K562 (cell line): ENCODE measurements at regions not wholly inside any gene's neighbourhood (a gene's known extent, or its start where the extent isn't known, plus 50 kb on each side); places are given as distances from the start of the nearest gene placed in this dataset.

Source experiments
- ATAC-seq: fragments of 200-7000 bp; cut with Tn5 transposase; 3 replicates; pipeline ENCODE4 v1.9.1; 2020; ENCODE audit warnings: moderate library complexity
- BruUV-seq: library from RNA; stranded (reverse); fragments of 400-500 nt; replicated peaks from 2 replicates; lab custom pipeline; 2021; lab: Mats Ljungman, UMichigan
- CTCF ChIA-PET: fragments of 300-600 bp; formaldehyde crosslinking; extraction: SDS; loops from one replicate; lab custom pipeline; 2021; ENCODE audit warnings: low intra/inter-chr PET ratio; lab: Yijun Ruan, JAX
- POLR2A ChIA-PET: fragments of 300-600, 350-650 bp; sonication (Branson Sonifier 250); formaldehyde crosslinking; extraction: SDS; loops from one replicate; lab custom pipeline; 2021; ENCODE audit warnings: antibody characterized with exemption, inconsistent platforms; lab: Yijun Ruan, JAX
- DNase-seq, 4 experiments: peaks; one replicate each; pipeline versions ENCODE4 v3.0.0 to v3.0.0-alpha.2; 2011 to 2018; ENCODE audit warnings: low spot score in 3 of 4, mixed read lengths in 3 of 4; ENCODE audit errors: extremely low read depth in 1 of 4
- FAIRE-seq: peaks from 2 replicates; lab custom pipeline; 2011; peaks lifted over from hg19 to GRCh38; lab: Jason Lieb, UNC
- H2AFZ ChIP-seq: 2 replicates; pipeline ENCODE4 v1.6.0; 2011; ENCODE audit warnings: low read depth, low read length, control low read depth, inconsistent platforms
- H3K27ac ChIP-seq: fragments of 200-600 bp; 3 replicates; pipeline ENCODE4 v1.8.0; 2011; ENCODE audit warnings: low read depth, mild to moderate bottlenecking, control low read depth, inconsistent platforms, low read length, moderate library complexity, mixed read lengths; ENCODE audit errors: extremely low read depth
- H3K27me3 ChIP-seq, 2 experiments: fragments of 300-600 bp in 1 of 2; 2 replicates in 1 of 2; 3 replicates in 1 of 2; pipeline versions ENCODE4 v1.6.0 to v1.8.0; 2011; ENCODE audit warnings: inconsistent platforms in 2 of 2, low read length in 2 of 2, mild to moderate bottlenecking in 1 of 2, mixed read lengths in 1 of 2, moderate library complexity in 1 of 2; ENCODE audit not compliant: control insufficient read depth in 2 of 2, insufficient read depth in 2 of 2
- H3K36me3 ChIP-seq: fragments of 300-600 bp; 3 replicates; pipeline ENCODE4 v1.8.0; 2011; ENCODE audit warnings: mild to moderate bottlenecking, low read length, inconsistent platforms; ENCODE audit not compliant: control insufficient read depth, insufficient read depth
- H3K4me1 ChIP-seq, 2 experiments: fragments of 200-600 bp in 1 of 2; replicated peaks in 1 of 2; 2 replicates in 1 of 2; 3 replicates in 1 of 2; pipeline versions ENCODE4 v1.5.1 to v1.8.0; 2011; ENCODE audit warnings: inconsistent platforms in 2 of 2, low read length in 2 of 2, mild to moderate bottlenecking in 1 of 2, mixed read lengths in 1 of 2, moderate library complexity in 1 of 2; ENCODE audit not compliant: control insufficient read depth in 2 of 2, insufficient read depth in 2 of 2
- H3K4me2 ChIP-seq: 2 replicates; pipeline ENCODE4 v1.6.1; 2011; ENCODE audit warnings: low read length, control low read depth, inconsistent platforms, mixed read lengths; ENCODE audit not compliant: insufficient read depth
- H3K4me3 ChIP-seq: fragments of 200-600 bp; sonication (generic), shearing (Covaris generic); 2 replicates; pipeline ENCODE4 v1.5.1; 2016; ENCODE audit warnings: control low read depth, inconsistent platforms
- H3K79me2 ChIP-seq: fragments of 200-600 bp; 3 replicates; pipeline ENCODE4 v1.8.0; 2011; ENCODE audit warnings: low read length, inconsistent platforms; ENCODE audit not compliant: control insufficient read depth, insufficient read depth
- H3K9ac ChIP-seq, 2 experiments: 2 replicates each; pipeline versions ENCODE4 v1.6.0 to v1.6.1; 2011; ENCODE audit warnings: low read depth in 2 of 2, low read length in 2 of 2, control low read depth in 1 of 2, inconsistent platforms in 1 of 2, mild to moderate bottlenecking in 1 of 2, mixed read lengths in 1 of 2; ENCODE audit not compliant: insufficient read depth in 1 of 2
- H3K9me1 ChIP-seq: one replicate; pipeline ENCODE4 v1.6.0; 2011; ENCODE audit warnings: inconsistent platforms, mild to moderate bottlenecking, low read length, moderate library complexity; ENCODE audit not compliant: control insufficient read depth, insufficient read depth
- H3K9me3 ChIP-seq: replicated peaks from 2 replicates; pipeline ENCODE4 v1.5.1; 2011; ENCODE audit warnings: low read depth, low read length, inconsistent platforms; ENCODE audit not compliant: control insufficient read depth, insufficient read depth
- H4K20me1 ChIP-seq: replicated peaks from 2 replicates; pipeline ENCODE4 v1.6.1; 2011; ENCODE audit warnings: low read length, inconsistent platforms, mixed read lengths; ENCODE audit not compliant: control insufficient read depth, insufficient read depth
- BCOR ChIP-seq: fragments of 450-650 bp; IDR thresholded peaks from 2 replicates; pipeline ENCODE4 v1.6.1; 2016
- CCNT2 ChIP-seq: IDR thresholded peaks from 2 replicates; pipeline ENCODE4 v1.6.1; 2011; ENCODE audit warnings: borderline replicate concordance, low read depth, mild to moderate bottlenecking, moderate library complexity, mixed read lengths, low read length; ENCODE audit not compliant: insufficient read length; ENCODE audit errors: extremely low read depth
- CREM ChIP-seq: IDR thresholded peaks from 2 replicates; pipeline ENCODE4 v1.6.1; 2014; ENCODE audit warnings: antibody characterized with exemption, low read depth
- CSDE1 ChIP-seq, 2 experiments: fragments of 450-650 bp; IDR thresholded peaks; 2 replicates each; pipeline ENCODE4 v1.6.1; 2016; ENCODE audit warnings: mild to moderate bottlenecking in 1 of 2
- CTBP1 ChIP-seq: fragments of 450-650 bp; IDR thresholded peaks from 2 replicates; pipeline ENCODE4 v1.6.1; 2016; ENCODE audit warnings: borderline replicate concordance
- FOXP1 ChIP-seq: sonication (generic); formaldehyde crosslinking; IDR thresholded peaks from 2 replicates; pipeline ENCODE4 v1.8.0; 2022; ENCODE audit warnings: mild to moderate bottlenecking, missing genetic modification reagents
- HMG20B ChIP-seq: fragments of 250-450 bp; sonication (Bioruptor Pico); IDR thresholded peaks from 2 replicates; pipeline ENCODE4 v1.5.0; 2021; ENCODE audit warnings: mild to moderate bottlenecking
- MAFG ChIP-seq: fragments of 450-650 bp; conservative IDR thresholded peaks from 2 replicates; pipeline ENCODE4 v1.6.1; 2016; ENCODE audit warnings: missing genetic modification characterization, missing compliant biosample characterization
- MTA3 ChIP-seq: fragments of 450-650 bp; formaldehyde crosslinking; IDR thresholded peaks from 2 replicates; pipeline ENCODE4 v1.6.1; 2017; ENCODE audit warnings: mild to moderate bottlenecking, borderline replicate concordance
- NCOR1 ChIP-seq: fragments of 450-650 bp; IDR thresholded peaks from 2 replicates; pipeline ENCODE4 v1.6.1; 2016; ENCODE audit warnings: mild to moderate bottlenecking, moderate library complexity
- NFIC ChIP-seq: fragments of 450-650 bp; IDR thresholded peaks from 2 replicates; pipeline ENCODE4 v1.6.1; 2017; ENCODE audit warnings: mild to moderate bottlenecking, inconsistent platforms
- NUFIP1 ChIP-seq: fragments of 450-650 bp; IDR thresholded peaks from 2 replicates; pipeline ENCODE4 v1.6.1; 2018; ENCODE audit not compliant: partially characterized antibody
- RBM39 ChIP-seq: fragments of 200-400 bp; formaldehyde crosslinking; optimal IDR thresholded peaks from 2 replicates; pipeline ENCODE3; 2018; ENCODE audit warnings: low read depth, low read length
- RCOR1 ChIP-seq, 2 experiments: IDR thresholded peaks; 2 replicates each; pipeline ENCODE4 v1.6.1; 2012; ENCODE audit warnings: low read depth in 2 of 2, low read length in 2 of 2, borderline replicate concordance in 1 of 2, improper control_type of control experiment in 1 of 2
- RNF2 ChIP-seq: sonication (generic); IDR thresholded peaks from 2 replicates; pipeline ENCODE4 v1.6.1; 2016
- SMAD1 ChIP-seq: fragments of 150-350 bp; IDR thresholded peaks from 2 replicates; pipeline ENCODE4 v1.6.1; 2014; ENCODE audit warnings: low read length, low read depth; ENCODE audit not compliant: partially characterized antibody
- SNIP1 ChIP-seq: fragments of 450-650 bp; IDR thresholded peaks from 2 replicates; pipeline ENCODE4 v1.7.1; 2017; ENCODE audit warnings: low read depth, mild to moderate bottlenecking
- ZFP1 ChIP-seq: fragments of 450-650 bp; formaldehyde crosslinking; IDR thresholded peaks from 2 replicates; pipeline ENCODE4 v1.4.0; 2020; ENCODE audit warnings: mild to moderate bottlenecking, mixed read lengths
- ZNF431 ChIP-seq: sonication (generic); formaldehyde crosslinking; IDR thresholded peaks from 2 replicates; pipeline ENCODE4 v1.8.0; 2022; ENCODE audit warnings: mild to moderate bottlenecking, missing genetic modification reagents
- WGBS: fragments of 100-300 bp; shearing (Covaris generic); methylation state at CpG from one replicate; pipeline ENCODE4 v1.1.6; 2016; ENCODE audit warnings: low coverage, mixed read lengths; ENCODE audit not compliant: insufficient coverage; ENCODE audit errors: missing lambda C conversion rate; 5-methylcytosine and 5-hydroxymethylcytosine counted together
- in situ Hi-C: fragments of 300-500 bp; cut with MboI; formaldehyde crosslinking; loops from 4 replicates; pipeline ENCODE4 v1.15.0; 2018; ENCODE audit warnings: inconsistent platforms, mixed read lengths
- intact Hi-C: fragments of 100-400 bp; cut with micrococcal nuclease; formaldehyde crosslinking; loops from 2 replicates; pipeline ENCODE4 v1.14.2; 2022
- TF ChIP-seq, protein P1 (sequence below), 2 experiments: IDR thresholded peaks in 1 of 2; conservative IDR thresholded peaks in 1 of 2; 2 replicates each; pipeline ENCODE4 v1.6.1; 2016; ENCODE audit warnings: low read depth in 2 of 2, mild to moderate bottlenecking in 1 of 2, missing compliant biosample characterization in 1 of 2, missing genetic modification characterization in 1 of 2, moderate library complexity in 1 of 2

DNA sequence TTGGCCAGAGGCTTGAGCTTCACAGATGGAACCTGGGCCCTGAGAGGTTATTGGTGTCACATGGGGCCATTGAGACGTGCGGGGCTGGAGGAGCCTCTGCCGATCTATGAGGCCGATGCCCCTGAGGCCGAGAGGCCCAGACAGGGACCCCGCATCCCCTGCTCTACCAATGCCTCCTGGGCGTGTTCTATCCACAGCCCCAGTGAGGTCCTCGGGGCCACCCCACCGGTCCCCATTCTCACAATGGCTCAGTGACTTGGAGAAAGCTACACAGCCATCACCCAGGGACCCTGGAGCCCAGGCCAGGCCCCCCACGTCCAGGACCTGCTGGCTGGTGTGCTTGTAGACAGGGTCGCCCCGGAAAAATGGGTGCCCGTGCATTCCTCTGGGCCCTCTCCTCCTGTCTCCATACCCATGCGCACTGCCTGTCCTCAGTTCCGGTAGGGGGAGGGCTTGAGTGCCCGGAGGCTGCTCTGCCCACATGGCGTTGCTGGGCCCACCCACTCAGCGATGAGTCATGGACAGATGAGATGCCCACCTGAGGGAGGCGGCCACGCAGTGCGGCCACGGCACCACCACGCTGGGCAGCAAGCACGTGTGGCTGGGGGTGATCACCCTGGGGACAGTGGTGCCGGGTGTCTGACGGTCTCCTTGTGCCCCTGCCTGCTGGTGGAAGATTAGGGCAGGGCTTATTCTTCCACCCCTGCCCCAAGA lies 1224.7 kb downstream of the BRD1 start:
- DNase-seq = no peak
- no peak for ATAC-seq

More for the DNA sequence above, 1224.7 kb downstream of the BRD1 start:
- H3K9me1 ChIP-seq = no peaks in the 10 kb centered on the region
- no peaks in the 10 kb centered on the region for H3K36me3 ChIP-seq
- no peak for FAIRE-seq
- H3K4me1 ChIP-seq = no peaks in the 10 kb centered on the region
- no peak overlapping the region for H3K27ac ChIP-seq
- 4% methylated on average over 15 of the region's 26 CpGs for WGBS
- in situ Hi-C loops = no loop called here
- H3K4me2 ChIP-seq = no peak overlapping the region
- no peak overlapping the region for H2AFZ ChIP-seq
- CTCF ChIA-PET = no interaction called here
- no peaks in the 10 kb centered on the region; the same call in 1 of the 2 replicates for H3K9me3 ChIP-seq
- TF ChIP-seq RBM39 (no peak), CTBP1 (no peak), FOXP1 (CRISPR knock-in tag) (no peak), CCNT2 (no peak), HMG20B (CRISPR knock-in tag) (no peak), BCOR (no peak), CREM (no peak), ZFP1 (CRISPR knock-in tag) (no peak), CSDE1 (IDR thresholded peaks at IDR 0.05) (no peak), NUFIP1 (no peak), MTA3 (no peak), MAFG (tag) (no peak), SMAD1 (no peak), SNIP1 (no peak), RCOR1 (IDR thresholded peaks at IDR 0.05; ENCODE audit: borderline replicate concordance in 1 of 2, low read depth in 2 of 2, low read length in 2 of 2) (no peak), NFIC (no peak), ZNF431 (CRISPR knock-in tag) (no peak), RNF2 (no peak), NCOR1 (no peak)
- TF ChIP-seq, protein P1, sequence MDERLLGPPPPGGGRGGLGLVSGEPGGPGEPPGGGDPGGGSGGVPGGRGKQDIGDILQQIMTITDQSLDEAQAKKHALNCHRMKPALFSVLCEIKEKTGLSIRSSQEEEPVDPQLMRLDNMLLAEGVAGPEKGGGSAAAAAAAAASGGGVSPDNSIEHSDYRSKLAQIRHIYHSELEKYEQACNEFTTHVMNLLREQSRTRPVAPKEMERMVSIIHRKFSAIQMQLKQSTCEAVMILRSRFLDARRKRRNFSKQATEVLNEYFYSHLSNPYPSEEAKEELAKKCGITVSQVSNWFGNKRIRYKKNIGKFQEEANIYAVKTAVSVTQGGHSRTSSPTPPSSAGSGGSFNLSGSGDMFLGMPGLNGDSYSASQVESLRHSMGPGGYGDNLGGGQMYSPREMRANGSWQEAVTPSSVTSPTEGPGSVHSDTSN (CRISPR knock-in tag; IDR thresholded peaks at IDR 0.05; ENCODE audit: low read depth) = no peak
- TF ChIP-seq, protein P1 (tag; conservative IDR thresholded peaks at IDR 0.05; ENCODE audit: low read depth) = no peak
- no peaks in the 10 kb centered on the region for H3K79me2 ChIP-seq
- H4K20me1 ChIP-seq = no peaks in the 10 kb centered on the region
- POLR2A ChIA-PET = no interaction called here
- BruUV-seq = no TSS peak
- no peak overlapping the region for H3K9ac ChIP-seq
- intact Hi-C loops = no loop called here
- peaks cover 0 to 5% of the 10 kb centered on the region in 2 experiments; a peak in 1 of 5 replicates for H3K27me3 ChIP-seq
- H3K4me3 ChIP-seq = no peak overlapping the region
